Sigmoid colon (tissue), 4 donors: ENCODE measurements at regions not wholly inside any gene's neighbourhood (a gene's known extent, or its start where the extent isn't known, plus 50 kb on each side); places are given as distances from the start of the nearest gene placed in this dataset.

ENCODE experiments used
- CTCF ChIP-seq, 4 experiments: fragments of 450-650 bp in 3 of 4; fragments of 200-600 bp in 1 of 4; IDR thresholded peaks; one replicate each; pipeline ENCODE4 v1.5.1; 2016 to 2019; ENCODE audit warnings: antibody characterized with exemption in 4 of 4, mild to moderate bottlenecking in 3 of 4, moderate library complexity in 2 of 4
- EP300 ChIP-seq, 4 donors: sonication (generic); formaldehyde crosslinking; IDR thresholded peaks; one replicate each; pipeline ENCODE4 v1.6.1; 2017; ENCODE audit warnings: antibody characterized with exemption in 4 of 4
- POLR2A ChIP-seq, 2 donors: fragments of 450-650 bp; IDR thresholded peaks; one replicate each; pipeline ENCODE4 v1.6.1; 2016; ENCODE audit warnings: antibody characterized with exemption in 2 of 2, mild to moderate bottlenecking in 2 of 2, moderate library complexity in 2 of 2
- POLR2AphosphoS5 ChIP-seq, 4 donors: sonication (generic); formaldehyde crosslinking; IDR thresholded peaks; one replicate each; pipeline ENCODE4 v1.6.1; 2017; ENCODE audit warnings: antibody characterized with exemption in 4 of 4

- no peak for TF ChIP-seq POLR2A (IDR thresholded peaks at IDR 0.05)
- TF ChIP-seq CTCF (IDR thresholded peaks at IDR 0.05), result no peak
- peak in 2 of 4 donors; percentile 18 to 51 for TF ChIP-seq POLR2AphosphoS5 (IDR thresholded peaks at IDR 0.05)
- no peak for TF ChIP-seq EP300 (IDR thresholded peaks at IDR 0.05)
These were observed 285.9 kb downstream of the KLF6 start for GRCh38 chr10:3499120-3499519.
